SK-N-MC (cell line): ENCODE measurements at regions not wholly inside any gene's neighbourhood (a gene's known extent, or its start where the extent isn't known, plus 50 kb on each side); places are given as distances from the start of the nearest gene placed in this dataset.

ENCODE experiments used
- DNase-seq: peaks from one replicate; pipeline ENCODE4 v3.0.0-alpha.2; 2011; ENCODE audit warnings: low read depth, low spot score
- H3K27ac ChIP-seq: fragments of 200-600 bp; sonication (generic); 2 replicates; pipeline ENCODE4 v1.5.1; 2016; ENCODE audit warnings: mixed run types
- H3K36me3 ChIP-seq: fragments of 200-600 bp; sonication (generic); 2 replicates; pipeline ENCODE4 v1.6.1; 2017; ENCODE audit warnings: antibody characterized with exemption, low read length, mixed read lengths; ENCODE audit not compliant: insufficient read depth
- H3K4me3 ChIP-seq: fragments of 200-600 bp; sonication (generic); 2 replicates; pipeline ENCODE4 v1.5.1; 2016
- H3K9ac ChIP-seq: fragments of 200-600 bp; sonication (generic); 2 replicates; pipeline ENCODE4 v1.8.0; 2017; ENCODE audit warnings: mixed run types, mixed read lengths; ENCODE audit not compliant: insufficient read length
- H3K9me3 ChIP-seq: fragments of 200-600 bp; sonication (generic); 2 replicates; pipeline ENCODE4 v1.6.1; 2017; ENCODE audit warnings: low read depth, mild to moderate bottlenecking, antibody characterized with exemption, low read length, moderate library complexity, mixed read lengths
- EZH2 ChIP-seq: fragments of 200-600 bp; sonication (generic); IDR thresholded peaks from one replicate; pipeline ENCODE4 v1.6.1; 2017; ENCODE audit warnings: antibody characterized with exemption
- FOXP2 ChIP-seq: optimal IDR thresholded peaks from 2 replicates; pipeline ENCODE3; 2011; ENCODE audit warnings: mild to moderate bottlenecking, moderate library complexity; ENCODE audit not compliant: insufficient read depth; ENCODE audit errors: extremely low read length, control extremely low read depth
- POLR2AphosphoS5 ChIP-seq: IDR thresholded peaks from 2 replicates; pipeline ENCODE4 v1.6.1; 2012; ENCODE audit warnings: mild to moderate bottlenecking, low read depth, low read length, borderline replicate concordance

DNA sequence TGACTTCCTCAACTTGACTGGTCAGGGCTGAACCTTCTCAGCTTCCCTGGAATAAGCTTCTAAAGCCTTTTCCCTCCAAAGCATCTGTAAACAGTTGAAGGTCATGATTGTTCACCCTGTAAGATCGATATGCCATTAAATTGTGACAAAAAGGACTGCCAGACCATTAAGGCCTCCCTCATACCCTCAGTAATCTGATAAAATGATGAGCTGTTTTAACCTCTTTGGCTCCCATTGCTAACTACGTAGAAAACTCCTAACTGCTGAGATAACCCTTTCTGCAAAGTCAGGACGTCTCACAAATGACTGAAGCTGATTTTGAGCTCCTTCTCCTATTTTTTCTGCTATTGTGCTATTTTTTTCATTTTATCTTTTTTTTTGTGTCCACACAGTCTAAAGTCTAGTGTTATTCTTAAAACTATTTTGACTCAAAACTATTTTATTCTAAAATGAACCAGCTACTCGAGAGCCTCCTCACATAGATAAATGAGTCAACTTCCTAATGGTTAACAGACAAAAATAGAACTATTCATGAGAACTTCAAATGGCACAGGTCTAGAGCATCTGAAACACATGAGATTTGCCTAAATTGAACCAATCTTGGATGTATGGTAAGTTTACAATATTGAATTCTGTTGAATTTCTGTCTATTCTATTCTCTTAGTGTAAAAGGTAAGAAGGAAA, 395.6 kb upstream of the TLE4 start:
- no peak for DNase-seq
- no peak overlapping the region for H3K27ac ChIP-seq
- no peaks in the 10 kb centered on the region for H3K36me3 ChIP-seq
- no peaks in the 10 kb centered on the region for H3K9me3 ChIP-seq
- TF ChIP-seq EZH2 (no peak), FOXP2 (no peak), POLR2AphosphoS5 (no peak)
- no peak overlapping the region for H3K9ac ChIP-seq
- no peak overlapping the region for H3K4me3 ChIP-seq

DNA sequence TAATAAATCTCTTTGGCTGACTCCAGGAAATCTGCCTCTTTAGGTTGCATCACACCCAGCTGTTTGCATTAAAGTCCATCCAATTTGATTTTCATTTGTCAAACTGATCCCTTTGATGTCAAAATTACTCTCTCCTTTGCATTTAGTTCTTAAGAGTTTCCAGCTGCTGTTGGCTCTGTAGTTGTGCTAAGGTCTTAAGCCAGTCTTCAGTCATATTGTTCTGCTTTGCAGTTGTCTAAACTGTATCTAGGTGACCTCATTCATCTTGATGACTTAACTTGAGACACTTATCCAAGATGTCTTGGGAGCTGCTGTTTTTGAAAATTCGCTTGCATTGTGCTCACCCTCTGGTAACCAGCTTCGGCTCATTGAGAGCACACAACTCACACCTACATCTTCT, 386.9 kb upstream of the TLE4 start:
- H3K9me3 ChIP-seq = no peaks in the 10 kb centered on the region
- H3K27ac ChIP-seq = no peak overlapping the region
- DNase-seq = no peak
- H3K4me3 ChIP-seq = no peak overlapping the region
- TF ChIP-seq EZH2 (no peak), POLR2AphosphoS5 (no peak), FOXP2 (no peak)
- H3K36me3 ChIP-seq = no peaks in the 10 kb centered on the region
- H3K9ac ChIP-seq = no peak overlapping the region

- H3K4me3 ChIP-seq = no peak overlapping the region
- no peaks in the 10 kb centered on the region for H3K36me3 ChIP-seq
- no peaks in the 10 kb centered on the region for H3K9me3 ChIP-seq
- DNase-seq = no peak
- no peak for TF ChIP-seq EZH2
- no peak for TF ChIP-seq POLR2AphosphoS5
- no peak for TF ChIP-seq FOXP2
- H3K9ac ChIP-seq = no peak overlapping the region
- H3K27ac ChIP-seq = no peak overlapping the region
These were observed 385.9 kb upstream of the TLE4 start for GRCh38 chr9:79185866-79186265.

DNA sequence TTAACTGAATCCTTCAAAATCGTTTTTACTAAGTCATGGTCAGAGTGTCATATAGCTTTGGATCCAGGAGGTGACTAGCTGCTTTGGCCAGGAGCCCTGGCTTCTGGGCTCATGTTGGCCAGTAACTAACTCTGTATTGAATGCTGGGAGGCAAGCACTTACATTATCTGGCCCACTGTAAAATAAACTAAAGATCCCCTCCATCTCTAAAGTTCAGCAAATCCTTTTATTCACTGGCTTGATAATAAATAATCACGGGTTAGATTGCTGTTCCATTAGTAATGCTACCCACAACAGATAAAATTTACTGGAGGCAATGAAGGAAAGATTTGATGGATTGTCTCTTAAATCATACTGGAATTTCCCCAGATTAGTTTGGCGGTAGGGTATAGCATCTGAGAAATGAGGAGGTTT, 382.2 kb upstream of the TLE4 start:
- H3K9ac ChIP-seq = no peak overlapping the region
- H3K4me3 ChIP-seq = no peak overlapping the region
- no peak for DNase-seq
- no peak overlapping the region for H3K27ac ChIP-seq
- H3K9me3 ChIP-seq = no peaks in the 10 kb centered on the region
- H3K36me3 ChIP-seq = no peaks in the 10 kb centered on the region
- no peak for TF ChIP-seq EZH2
- no peak for TF ChIP-seq POLR2AphosphoS5
- no peak for TF ChIP-seq FOXP2

DNA sequence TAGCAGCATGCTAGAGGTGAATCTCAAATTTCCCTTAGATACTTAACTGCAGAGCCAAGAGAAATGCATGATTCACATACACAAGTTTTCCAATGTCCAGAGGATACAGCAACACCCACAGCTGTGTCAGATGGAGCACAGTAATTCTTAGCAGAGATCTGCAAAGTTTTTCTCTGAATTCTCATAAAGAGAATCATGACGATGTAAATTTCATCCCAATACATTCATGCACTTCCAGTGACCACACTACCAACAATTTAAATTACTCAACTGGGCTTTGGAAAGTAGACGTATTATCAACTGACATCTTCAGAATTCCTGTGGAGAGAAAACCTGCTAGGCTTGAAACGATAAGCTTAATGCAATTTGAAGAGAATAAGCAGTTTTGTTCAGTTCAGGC, 378.8 kb upstream of the TLE4 start:
- no peak for DNase-seq
- Histone ChIP-seq H3K4me3 (no peak overlapping the region), H3K36me3 (no peaks in the 10 kb centered on the region), H3K9me3 (no peaks in the 10 kb centered on the region), H3K9ac (no peak overlapping the region), H3K27ac (no peak overlapping the region)
- TF ChIP-seq EZH2 = no peak
- no peak for TF ChIP-seq POLR2AphosphoS5
- no peak for TF ChIP-seq FOXP2

DNA sequence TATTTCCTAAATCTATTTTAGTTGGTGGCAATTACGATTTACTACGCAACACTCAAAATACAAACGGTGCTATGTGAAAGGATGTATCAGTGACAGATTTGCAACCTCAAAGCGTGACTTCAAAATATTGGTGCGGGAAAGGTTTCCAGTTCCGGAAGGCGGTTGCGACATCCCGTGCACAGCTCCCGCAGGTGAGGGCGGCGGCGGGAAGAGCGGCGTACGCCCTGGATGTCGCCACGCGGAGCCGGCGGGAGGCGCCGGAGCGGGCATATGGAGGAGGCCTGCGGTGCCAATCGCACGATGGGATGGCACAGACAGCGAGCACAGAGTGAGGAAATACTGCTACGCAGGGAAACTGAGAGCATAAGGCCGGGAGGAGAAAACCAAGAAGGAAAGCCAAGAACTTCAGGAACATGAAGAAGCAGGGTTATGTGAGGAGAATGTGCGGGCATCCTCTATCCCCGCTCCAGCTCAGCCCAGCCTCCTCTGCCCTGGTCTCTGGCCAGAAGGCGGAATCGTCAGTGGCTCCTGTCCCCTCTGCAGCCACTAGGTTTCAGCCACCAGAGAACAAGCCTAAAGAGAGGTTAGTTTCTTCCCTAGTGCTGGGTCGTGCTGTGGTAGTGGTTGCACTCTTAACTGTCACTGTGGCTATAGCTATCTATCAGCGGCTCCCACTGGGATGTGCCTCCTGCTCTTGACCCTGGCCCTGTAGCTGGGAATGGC, 378.1 kb upstream of the TLE4 start:
- H3K27ac ChIP-seq = no peak overlapping the region
- no peak overlapping the region for H3K9ac ChIP-seq
- H3K9me3 ChIP-seq = no peaks in the 10 kb centered on the region
- no peak overlapping the region for H3K4me3 ChIP-seq
- no peaks in the 10 kb centered on the region for H3K36me3 ChIP-seq
- no peak for TF ChIP-seq FOXP2
- no peak for TF ChIP-seq EZH2
- TF ChIP-seq POLR2AphosphoS5 = no peak
- DNase-seq = no peak

DNA sequence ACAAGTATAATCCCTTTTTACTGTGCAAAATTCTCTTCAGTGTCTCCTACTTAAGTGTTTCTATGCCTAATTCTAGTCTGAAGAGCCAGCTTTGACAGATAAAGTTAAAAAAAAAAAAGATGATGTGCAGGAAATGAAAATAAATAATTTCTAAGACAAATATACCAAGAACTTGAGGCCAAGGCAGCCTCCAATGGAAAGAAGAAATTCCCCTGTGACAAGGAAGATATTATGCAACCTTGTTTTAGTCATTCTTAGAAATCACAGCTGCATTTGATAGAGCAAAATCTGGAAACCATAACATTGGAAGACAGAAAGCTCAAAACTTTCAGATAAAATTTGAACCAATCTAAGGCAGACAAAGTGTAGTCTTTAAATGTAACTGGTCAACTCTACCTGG, 375.9 kb upstream of the TLE4 start:
- no peak for DNase-seq
- no peak overlapping the region for H3K27ac ChIP-seq
- TF ChIP-seq FOXP2 = no peak
- no peak for TF ChIP-seq EZH2
- TF ChIP-seq POLR2AphosphoS5 = no peak
- H3K9me3 ChIP-seq = no peaks in the 10 kb centered on the region
- H3K36me3 ChIP-seq = no peaks in the 10 kb centered on the region
- H3K9ac ChIP-seq = no peak overlapping the region
- no peak overlapping the region for H3K4me3 ChIP-seq

DNA sequence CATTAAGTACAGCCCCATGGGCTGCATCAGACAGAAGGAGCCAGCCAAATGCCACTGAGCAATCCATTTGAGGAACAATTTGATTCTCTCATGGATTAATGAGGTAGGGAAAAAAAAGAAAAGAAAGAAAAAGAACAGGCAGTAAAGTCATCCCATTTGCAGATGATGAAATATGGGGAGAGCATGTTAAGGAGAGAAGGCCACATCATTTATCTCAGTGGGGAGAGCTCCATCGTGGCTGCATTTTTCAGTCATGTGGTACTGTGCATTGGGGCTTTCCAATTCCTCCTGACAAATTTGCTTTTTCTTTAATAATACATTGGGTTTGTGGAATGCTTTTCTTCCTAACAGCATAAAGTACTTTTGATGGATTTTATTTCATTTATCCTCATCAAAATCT, 375.2 kb upstream of the TLE4 start:
- Histone ChIP-seq H3K9me3 (no peaks in the 10 kb centered on the region), H3K9ac (no peak overlapping the region), H3K36me3 (no peaks in the 10 kb centered on the region), H3K4me3 (no peak overlapping the region), H3K27ac (no peak overlapping the region)
- TF ChIP-seq POLR2AphosphoS5 (no peak), EZH2 (no peak), FOXP2 (no peak)
- no peak for DNase-seq

DNA sequence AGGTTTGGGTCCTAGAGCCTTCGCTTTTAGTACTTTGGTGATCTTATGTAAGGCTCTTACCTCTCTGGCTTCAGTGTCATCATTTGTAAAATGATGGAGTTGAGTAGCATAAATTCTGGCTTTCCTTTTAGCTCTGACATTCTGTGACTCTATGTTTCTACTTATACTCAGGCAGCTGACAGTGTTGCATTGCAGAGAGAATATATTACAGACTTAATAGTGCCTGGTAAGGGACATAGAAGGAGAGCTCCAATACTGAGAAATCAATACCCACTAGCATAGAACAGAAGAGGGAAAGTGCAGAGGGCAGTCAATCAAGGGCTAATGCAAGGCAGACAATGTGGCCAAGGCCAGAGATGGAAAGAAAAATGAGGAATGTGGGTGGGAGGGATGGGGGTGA, 371.4 kb upstream of the TLE4 start:
- TF ChIP-seq POLR2AphosphoS5 (no peak), EZH2 (no peak), FOXP2 (no peak)
- no peak overlapping the region for H3K9ac ChIP-seq
- no peaks in the 10 kb centered on the region for H3K36me3 ChIP-seq
- no peaks in the 10 kb centered on the region for H3K9me3 ChIP-seq
- H3K27ac ChIP-seq = no peak overlapping the region
- H3K4me3 ChIP-seq = no peak overlapping the region
- no peak for DNase-seq
